ENCODE measurements at regions not wholly inside any gene's neighbourhood (a gene's known extent, or its start where the extent isn't known, plus 50 kb on each side); places are given as distances from the start of the nearest gene placed in this dataset.

DNA sequence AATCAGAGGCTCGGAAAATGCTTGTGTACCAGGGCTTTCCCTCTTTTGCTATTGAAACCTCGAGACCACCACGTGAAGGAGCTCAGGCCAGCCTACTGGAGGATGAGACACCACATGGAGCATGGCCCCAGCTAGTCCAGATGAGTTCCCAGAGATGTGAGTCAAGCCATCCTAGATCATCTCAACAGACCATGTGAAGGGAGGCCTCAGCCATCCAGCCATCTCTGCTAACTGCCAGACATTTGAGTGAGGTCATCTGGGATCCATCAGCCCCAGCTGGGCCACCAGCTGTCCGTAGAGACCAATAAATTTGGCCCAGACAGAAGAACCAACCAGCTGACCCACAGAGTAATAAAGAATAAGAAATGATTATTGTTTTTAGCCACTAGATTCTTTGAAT lies 62.8 kb upstream of the PROK2 start:
- intact Hi-C loops (cut with DNase I) = no loop called here
- ATAC-seq (no peak), DNase-seq (no peak)

GRCh38 chr3:71846185-71846584 lies 61.2 kb upstream of the PROK2 start:
- ATAC-seq (no peak), DNase-seq (no peak)
- intact Hi-C loops (cut with DNase I) = no loop called here

DNA sequence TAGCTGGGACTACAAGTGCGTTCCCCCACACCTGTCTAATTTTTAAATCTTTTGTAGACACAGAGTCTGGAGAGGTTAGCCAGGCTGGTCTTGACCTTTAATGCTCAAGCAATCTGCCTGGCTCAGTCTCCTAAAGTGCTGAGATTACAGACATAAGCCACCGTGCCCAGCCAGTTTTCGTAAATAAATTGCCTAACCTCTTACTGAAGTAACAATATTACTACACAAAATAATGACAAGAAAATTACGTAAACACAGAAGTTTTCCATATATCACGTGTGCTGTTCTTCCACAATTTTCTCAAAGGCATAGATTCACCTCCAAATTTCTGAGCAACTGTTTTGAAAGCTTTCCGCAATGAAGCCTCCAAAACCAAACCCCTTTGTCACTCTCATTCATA lies 58.1 kb upstream of the PROK2 start:
- peak in 1 of 2 donors; percentile 41 for ATAC-seq
- intact Hi-C loops (cut with DNase I) = no loop called here
- no peak for DNase-seq

- ATAC-seq (no peak), DNase-seq (no peak)
- intact Hi-C loops (cut with DNase I) = no loop called here
Measured at GRCh38 chr3:71838406-71838805, 53.5 kb upstream of the PROK2 start.

Measured in left cardiac atrium (tissue), 4 donors.